Lung microvascular endothelial cell (primary cell): ENCODE measurements at regions not wholly inside any gene's neighbourhood (a gene's known extent, or its start where the extent isn't known, plus 50 kb on each side); places are given as distances from the start of the nearest gene placed in this dataset.

Experiments
- DNase-seq, 2 donors: peaks; one replicate each; pipeline versions ENCODE4 v3.0.0 to v3.0.0-alpha.2; 2010; ENCODE audit warnings: low read depth in 2 of 2

- no peak for DNase-seq
Observed at GRCh38 chr5:143664623-143665022, 147.3 kb upstream of the HMHB1 start.

GRCh38 chr5:143663872-143664271, 148.1 kb upstream of the HMHB1 start:
- DNase-seq: peak in 1 of 2 donors; percentile 4

GRCh38 chr5:143662020-143662419, 149.9 kb upstream of the HMHB1 start:
- DNase-seq: no peak

- no peak for DNase-seq
Observed at GRCh38 chr5:143660625-143661024, 151.3 kb upstream of the HMHB1 start.

GRCh38 chr5:143659599-143660238, 152.2 kb upstream of the HMHB1 start:
- DNase-seq: no peak

GRCh38 chr5:143658956-143659355, 153.0 kb upstream of the HMHB1 start:
- no peak for DNase-seq

GRCh38 chr5:143657647-143658285, 154.2 kb upstream of the HMHB1 start:
- peak in 1 of 2 donors; percentile 3 for DNase-seq

- no peak for DNase-seq
Observed at GRCh38 chr5:143653766-143654282, 158.1 kb upstream of the HMHB1 start.

- no peak for DNase-seq
Observed at GRCh38 chr5:143653256-143653655, 158.7 kb upstream of the HMHB1 start.

GRCh38 chr5:143652108-143652700, 159.8 kb upstream of the HMHB1 start:
- no peak for DNase-seq

- no peak for DNase-seq
Observed at GRCh38 chr5:143649937-143650621, 161.9 kb upstream of the HMHB1 start.

- peak in 1 of 2 donors; percentile 26 for DNase-seq
Observed at GRCh38 chr5:143648696-143649095, 163.3 kb upstream of the HMHB1 start.

GRCh38 chr5:143646961-143647360, 165.0 kb upstream of the HMHB1 start:
- peak in 1 of 2 donors; percentile 17 for DNase-seq

GRCh38 chr5:143645356-143645755, 166.6 kb upstream of the HMHB1 start:
- no peak for DNase-seq

GRCh38 chr5:143644727-143645126, 167.2 kb upstream of the HMHB1 start:
- no peak for DNase-seq

GRCh38 chr5:143642791-143643190, 169.2 kb upstream of the HMHB1 start:
- DNase-seq: no peak

- no peak for DNase-seq
Observed at GRCh38 chr5:143641549-143642355, 170.2 kb upstream of the HMHB1 start.

GRCh38 chr5:143638654-143639053, 173.3 kb upstream of the HMHB1 start:
- DNase-seq: no peak

- no peak for DNase-seq
Observed at GRCh38 chr5:143636931-143637528, 174.9 kb upstream of the HMHB1 start.

GRCh38 chr5:143635888-143636287, 176.1 kb upstream of the HMHB1 start:
- no peak for DNase-seq
